ENCODE measurements at regions not wholly inside any gene's neighbourhood (a gene's known extent, or its start where the extent isn't known, plus 50 kb on each side); places are given as distances from the start of the nearest gene placed in this dataset.

DNA sequence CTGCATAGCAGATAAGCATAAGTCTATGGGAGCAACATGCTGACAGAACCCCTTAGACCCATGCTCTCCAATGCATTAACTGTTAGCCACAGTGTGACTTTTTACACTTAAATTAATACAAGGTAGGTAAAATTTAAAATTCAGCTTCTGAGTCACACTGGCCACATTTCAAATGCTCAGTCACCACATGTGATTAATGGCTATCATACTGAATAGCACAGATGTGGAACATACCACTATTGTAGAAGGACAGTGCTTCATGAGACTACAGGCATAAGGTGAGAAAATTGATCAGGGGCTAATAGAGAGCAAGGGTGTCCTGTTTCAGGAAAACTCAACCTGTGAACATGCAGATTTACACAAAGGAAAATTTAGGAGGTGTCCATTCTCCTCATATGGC is 357.0 kb upstream of the SEMA6D start:
- H3K27ac Mint-ChIP-seq, result no peak overlapping the region
- no peaks in the 10 kb centered on the region for H3K27me3 Mint-ChIP-seq (ENCODE audit: low read depth)
- TF ChIP-seq, protein P1, sequence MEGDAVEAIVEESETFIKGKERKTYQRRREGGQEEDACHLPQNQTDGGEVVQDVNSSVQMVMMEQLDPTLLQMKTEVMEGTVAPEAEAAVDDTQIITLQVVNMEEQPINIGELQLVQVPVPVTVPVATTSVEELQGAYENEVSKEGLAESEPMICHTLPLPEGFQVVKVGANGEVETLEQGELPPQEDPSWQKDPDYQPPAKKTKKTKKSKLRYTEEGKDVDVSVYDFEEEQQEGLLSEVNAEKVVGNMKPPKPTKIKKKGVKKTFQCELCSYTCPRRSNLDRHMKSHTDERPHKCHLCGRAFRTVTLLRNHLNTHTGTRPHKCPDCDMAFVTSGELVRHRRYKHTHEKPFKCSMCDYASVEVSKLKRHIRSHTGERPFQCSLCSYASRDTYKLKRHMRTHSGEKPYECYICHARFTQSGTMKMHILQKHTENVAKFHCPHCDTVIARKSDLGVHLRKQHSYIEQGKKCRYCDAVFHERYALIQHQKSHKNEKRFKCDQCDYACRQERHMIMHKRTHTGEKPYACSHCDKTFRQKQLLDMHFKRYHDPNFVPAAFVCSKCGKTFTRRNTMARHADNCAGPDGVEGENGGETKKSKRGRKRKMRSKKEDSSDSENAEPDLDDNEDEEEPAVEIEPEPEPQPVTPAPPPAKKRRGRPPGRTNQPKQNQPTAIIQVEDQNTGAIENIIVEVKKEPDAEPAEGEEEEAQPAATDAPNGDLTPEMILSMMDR (conservative IDR thresholded peaks at IDR 0.05), result no peak
- Histone ChIP-seq H3K79me1 (ENCODE audit: insufficient read depth, low read depth, low read length, poor library complexity, severe bottlenecking) (no peaks in the 10 kb centered on the region), H3K18ac (ENCODE audit: insufficient read length, low read depth, low read length) (no peak overlapping the region), H4K5ac (ENCODE audit: insufficient read length, low read depth, low read length) (no peak overlapping the region), H3K9ac (ENCODE audit: extremely low read depth, insufficient read length, low read length) (no peak overlapping the region), H3K4ac (ENCODE audit: low read depth, low read length) (no peak overlapping the region), H3K27me3 (ENCODE audit: insufficient read depth, low read length) (no peaks in the 10 kb centered on the region), H4K8ac (replicated peaks; ENCODE audit: insufficient read length, low read depth, low read length) (no peak overlapping the region), H2BK5ac (ENCODE audit: insufficient read length, low read length) (no peak overlapping the region), H2AK5ac (ENCODE audit: insufficient read length, low read length) (no peak overlapping the region), H4K20me1 (ENCODE audit: control insufficient read depth, insufficient read depth, insufficient read length) (no peaks in the 10 kb centered on the region), H3K4me2 (ENCODE audit: insufficient read depth, insufficient read length, low read length) (no peak overlapping the region), H3T11ph (ENCODE audit: low read length) (no peak overlapping the region), H2BK20ac (ENCODE audit: low read depth, low read length, poor library complexity, severe bottlenecking) (no peak overlapping the region), H3K27ac (ENCODE audit: insufficient read length, low read depth, low read length) (no peak overlapping the region), H3K14ac (ENCODE audit: insufficient read depth, low read length) (no peak overlapping the region), H3K23ac (ENCODE audit: insufficient read length, low read depth, low read length) (no peak overlapping the region), H3K23me2 (ENCODE audit: insufficient read length, low read depth, low read length, poor library complexity, severe bottlenecking) (no peaks in the 10 kb centered on the region), H2BK12ac (ENCODE audit: insufficient read length, low read depth, low read length) (no peak overlapping the region), H4K91ac (ENCODE audit: insufficient read length, low read depth, low read length) (no peak overlapping the region), H2AFZ (ENCODE audit: low read length) (no peak overlapping the region), H3K9me3 (ENCODE audit: control insufficient read depth, low read depth, low read length) (no peaks in the 10 kb centered on the region), H3K56ac (ENCODE audit: insufficient read length, low read depth, low read length) (no peak overlapping the region), H2BK120ac (ENCODE audit: low read depth, low read length, poor library complexity, severe bottlenecking) (no peak overlapping the region), H3K4me1 (ENCODE audit: insufficient read depth, low read length) (no peaks in the 10 kb centered on the region; the same call in 1 of the 2 replicates), H3K79me2 (ENCODE audit: insufficient read depth, low read length) (no peaks in the 10 kb centered on the region), H2BK15ac (ENCODE audit: low read depth, low read length) (no peak overlapping the region)
- H3K9me3 Mint-ChIP-seq, result no peaks in the 10 kb centered on the region
- no peak overlapping the region for H3K4me3 Mint-ChIP-seq
- no peak for DNase-seq
- H3K4me1 Mint-ChIP-seq, result peaks cover 11% of the 10 kb centered on the region in 2 experiments
- H3K36me3 Mint-ChIP-seq (ENCODE audit: insufficient read depth in 1 of 3, low read depth in 3 of 3), result no peaks in the 10 kb centered on the region; a peak in 1 of 7 replicates

Measured in H9 (cell line).